SU-DHL-6 (cell line): ENCODE measurements at regions not wholly inside any gene's neighbourhood (a gene's known extent, or its start where the extent isn't known, plus 50 kb on each side); places are given as distances from the start of the nearest gene placed in this dataset.

ENCODE experiments used
- EZH2phosphoT487 ChIP-seq: fragments of 200-600 bp; sonication (generic), shearing (Covaris generic); conservative IDR thresholded peaks from 2 replicates; pipeline ENCODE4 v1.6.1; 2018; ENCODE audit warnings: mild to moderate bottlenecking, antibody characterized with exemption, low read length, moderate library complexity, mixed read lengths
- TF ChIP-seq, protein P1 (sequence below): fragments of 200-600 bp; sonication (generic); IDR thresholded peaks from one replicate; pipeline ENCODE4 v1.5.1; 2017; ENCODE audit warnings: antibody characterized with exemption, mild to moderate bottlenecking, low read length, moderate library complexity; ENCODE audit not compliant: insufficient read depth, poor library complexity, severe bottlenecking

- TF ChIP-seq, protein P1, sequence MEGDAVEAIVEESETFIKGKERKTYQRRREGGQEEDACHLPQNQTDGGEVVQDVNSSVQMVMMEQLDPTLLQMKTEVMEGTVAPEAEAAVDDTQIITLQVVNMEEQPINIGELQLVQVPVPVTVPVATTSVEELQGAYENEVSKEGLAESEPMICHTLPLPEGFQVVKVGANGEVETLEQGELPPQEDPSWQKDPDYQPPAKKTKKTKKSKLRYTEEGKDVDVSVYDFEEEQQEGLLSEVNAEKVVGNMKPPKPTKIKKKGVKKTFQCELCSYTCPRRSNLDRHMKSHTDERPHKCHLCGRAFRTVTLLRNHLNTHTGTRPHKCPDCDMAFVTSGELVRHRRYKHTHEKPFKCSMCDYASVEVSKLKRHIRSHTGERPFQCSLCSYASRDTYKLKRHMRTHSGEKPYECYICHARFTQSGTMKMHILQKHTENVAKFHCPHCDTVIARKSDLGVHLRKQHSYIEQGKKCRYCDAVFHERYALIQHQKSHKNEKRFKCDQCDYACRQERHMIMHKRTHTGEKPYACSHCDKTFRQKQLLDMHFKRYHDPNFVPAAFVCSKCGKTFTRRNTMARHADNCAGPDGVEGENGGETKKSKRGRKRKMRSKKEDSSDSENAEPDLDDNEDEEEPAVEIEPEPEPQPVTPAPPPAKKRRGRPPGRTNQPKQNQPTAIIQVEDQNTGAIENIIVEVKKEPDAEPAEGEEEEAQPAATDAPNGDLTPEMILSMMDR: no peak
- no peak for TF ChIP-seq EZH2phosphoT487
Measured at GRCh38 chr9:126166866-126167265, 159.8 kb upstream of the MVB12B start.
